ENCODE measurements at regions not wholly inside any gene's neighbourhood (a gene's known extent, or its start where the extent isn't known, plus 50 kb on each side); places are given as distances from the start of the nearest gene placed in this dataset.
"Not testable (repeated sequence)": the region's sequence is repeated elsewhere in the genome, so short reads cannot be mapped to it uniquely, and the experiment has no call there.

DNA sequence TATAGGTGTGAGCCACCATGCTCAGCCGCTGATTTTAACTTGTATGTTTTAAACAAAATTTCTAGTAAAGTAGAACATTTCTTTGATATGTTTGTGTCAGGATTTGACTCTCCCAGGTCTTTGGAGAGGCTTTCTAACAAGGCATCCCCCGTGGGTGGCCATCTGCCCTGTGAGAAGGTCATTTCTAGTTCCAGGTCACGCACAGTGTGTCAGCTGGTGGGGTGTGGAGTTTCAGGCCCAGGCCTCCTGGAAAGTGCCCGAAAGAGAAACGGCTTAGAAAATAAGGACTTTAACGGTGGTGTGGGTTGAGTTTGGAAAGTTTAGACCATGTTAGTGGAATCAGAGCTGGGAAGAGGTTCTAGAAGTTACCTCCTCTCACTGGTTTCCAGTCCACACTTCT is 61.0 kb downstream of the SPDYE17 start:
- H3K27me3 ChIP-seq (replicated peaks; ENCODE audit: insufficient read depth, low read depth, low read length, poor library complexity); H3K36me3 ChIP-seq (ENCODE audit: insufficient read depth, low read length, poor library complexity, severe bottlenecking); BruUV-seq (replicated peaks); H3K4me3 ChIP-seq (ENCODE audit: low read depth, low read length, poor library complexity, severe bottlenecking); H3K4me1 ChIP-seq (ENCODE audit: insufficient read depth, low read length, poor library complexity, severe bottlenecking); H3K9me3 ChIP-seq (ENCODE audit: low read depth, low read length, poor library complexity, severe bottlenecking); CTCF ChIA-PET; POLR2A ChIA-PET (ENCODE audit: low non-redundant PET); H3K27ac ChIP-seq (ENCODE audit: low read depth, low read length, poor library complexity, severe bottlenecking); intact Hi-C loops (cut with micrococcal nuclease; ENCODE audit: unreplicated experiment); DNase-seq (ENCODE audit: low spot score): not testable (repeated sequence)

DNA sequence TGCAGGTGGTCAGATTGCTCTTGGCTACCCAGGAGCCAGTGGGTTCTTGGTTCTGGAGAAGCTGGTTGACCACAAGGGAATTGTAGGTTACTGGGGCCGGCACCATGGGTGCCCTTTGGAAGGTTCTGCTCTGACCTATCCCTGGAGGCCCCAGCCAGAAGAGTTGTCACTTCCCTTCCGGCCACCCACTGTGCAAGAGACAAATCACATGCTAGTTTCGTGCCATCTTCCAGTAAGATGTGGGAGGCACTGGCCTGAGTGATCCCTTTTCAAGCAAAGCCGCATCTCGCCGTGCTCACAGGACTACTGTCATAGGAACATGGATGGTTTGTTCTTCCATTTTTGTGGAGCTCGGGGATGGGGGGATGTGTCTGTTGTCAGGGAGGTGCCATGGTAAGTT is 62.3 kb downstream of the SPDYE17 start:
- CTCF ChIA-PET; H3K4me3 ChIP-seq (ENCODE audit: low read depth, low read length, poor library complexity, severe bottlenecking); H3K36me3 ChIP-seq (ENCODE audit: insufficient read depth, low read length, poor library complexity, severe bottlenecking); H3K27me3 ChIP-seq (replicated peaks; ENCODE audit: insufficient read depth, low read depth, low read length, poor library complexity); POLR2A ChIA-PET (ENCODE audit: low non-redundant PET); H3K9me3 ChIP-seq (ENCODE audit: low read depth, low read length, poor library complexity, severe bottlenecking); intact Hi-C loops (cut with micrococcal nuclease; ENCODE audit: unreplicated experiment); H3K4me1 ChIP-seq (ENCODE audit: insufficient read depth, low read length, poor library complexity, severe bottlenecking); H3K27ac ChIP-seq (ENCODE audit: low read depth, low read length, poor library complexity, severe bottlenecking); DNase-seq (ENCODE audit: low spot score); BruUV-seq (replicated peaks): not testable (repeated sequence)

DNA sequence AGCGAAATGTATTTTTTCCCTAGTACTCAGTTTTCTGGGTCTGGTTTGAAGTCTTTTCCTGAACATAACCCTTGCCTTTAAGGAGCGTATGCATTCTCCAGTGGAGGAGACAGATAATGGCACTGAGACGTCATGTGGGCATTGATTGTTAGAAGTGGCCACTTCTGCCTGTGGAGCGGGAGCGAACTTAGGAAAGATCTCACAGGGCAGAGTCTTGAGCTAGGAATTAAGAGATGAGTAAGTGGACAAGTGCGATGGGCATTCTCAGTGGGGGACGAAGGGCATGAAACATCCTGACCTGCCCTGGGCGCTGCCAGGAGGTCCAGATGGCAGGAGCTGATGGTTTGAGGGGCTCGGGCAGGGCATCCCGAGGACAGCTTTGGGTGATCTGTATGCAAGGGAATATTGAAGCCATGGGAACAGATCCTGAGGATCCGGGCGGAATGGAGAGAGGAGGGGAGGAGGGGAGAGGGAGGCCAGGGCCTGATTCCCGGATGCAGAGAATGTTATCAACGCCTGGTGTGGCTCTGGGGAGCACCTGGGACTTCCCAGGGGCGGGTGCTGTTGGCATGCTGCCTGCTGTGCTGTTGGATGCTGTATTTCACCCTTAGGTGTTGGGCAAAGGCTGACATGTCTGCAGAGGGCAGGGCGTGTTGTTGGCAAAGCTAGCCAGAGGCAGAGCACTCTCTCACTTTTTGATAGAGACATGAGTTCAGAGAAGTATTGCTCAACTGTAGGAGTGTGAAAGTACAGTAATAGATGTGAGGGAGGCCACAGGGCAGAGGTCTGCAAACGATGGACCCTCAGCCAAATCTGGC is 66.2 kb downstream of the SPDYE17 start:
- H3K4me1 ChIP-seq (ENCODE audit: insufficient read depth, low read length, poor library complexity, severe bottlenecking); H3K9me3 ChIP-seq (ENCODE audit: low read depth, low read length, poor library complexity, severe bottlenecking); H3K27me3 ChIP-seq (replicated peaks; ENCODE audit: insufficient read depth, low read depth, low read length, poor library complexity); intact Hi-C loops (cut with micrococcal nuclease; ENCODE audit: unreplicated experiment); H3K4me3 ChIP-seq (ENCODE audit: low read depth, low read length, poor library complexity, severe bottlenecking); DNase-seq (ENCODE audit: low spot score); POLR2A ChIA-PET (ENCODE audit: low non-redundant PET); BruUV-seq (replicated peaks); CTCF ChIA-PET; H3K36me3 ChIP-seq (ENCODE audit: insufficient read depth, low read length, poor library complexity, severe bottlenecking); H3K27ac ChIP-seq (ENCODE audit: low read depth, low read length, poor library complexity, severe bottlenecking): not testable (repeated sequence)

DNA sequence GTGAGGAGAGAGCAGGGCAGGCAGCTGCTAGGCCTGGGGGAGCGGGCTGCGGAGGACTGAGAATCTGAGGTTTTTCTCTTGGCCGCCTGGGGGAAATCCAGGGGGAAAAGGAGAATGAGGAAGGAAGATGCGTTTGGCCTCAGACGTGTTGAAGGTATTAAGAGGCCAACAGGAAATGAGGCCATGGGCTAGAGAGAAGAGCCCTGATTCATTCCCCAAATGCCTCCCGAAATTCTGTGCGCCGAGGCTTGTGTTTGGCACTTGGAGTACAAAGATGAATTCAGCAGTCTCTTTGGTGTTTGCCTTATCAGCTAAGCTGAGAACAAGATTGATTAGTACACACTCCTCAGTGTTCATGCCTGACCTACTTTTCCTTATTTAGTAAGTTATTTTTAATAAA is 68.1 kb downstream of the SPDYE17 start:
- BruUV-seq (replicated peaks); H3K27me3 ChIP-seq (replicated peaks; ENCODE audit: insufficient read depth, low read depth, low read length, poor library complexity); DNase-seq (ENCODE audit: low spot score); H3K4me3 ChIP-seq (ENCODE audit: low read depth, low read length, poor library complexity, severe bottlenecking); H3K9me3 ChIP-seq (ENCODE audit: low read depth, low read length, poor library complexity, severe bottlenecking); intact Hi-C loops (cut with micrococcal nuclease; ENCODE audit: unreplicated experiment); CTCF ChIA-PET; H3K4me1 ChIP-seq (ENCODE audit: insufficient read depth, low read length, poor library complexity, severe bottlenecking); POLR2A ChIA-PET (ENCODE audit: low non-redundant PET); H3K36me3 ChIP-seq (ENCODE audit: insufficient read depth, low read length, poor library complexity, severe bottlenecking); H3K27ac ChIP-seq (ENCODE audit: low read depth, low read length, poor library complexity, severe bottlenecking): not testable (repeated sequence)

DNA sequence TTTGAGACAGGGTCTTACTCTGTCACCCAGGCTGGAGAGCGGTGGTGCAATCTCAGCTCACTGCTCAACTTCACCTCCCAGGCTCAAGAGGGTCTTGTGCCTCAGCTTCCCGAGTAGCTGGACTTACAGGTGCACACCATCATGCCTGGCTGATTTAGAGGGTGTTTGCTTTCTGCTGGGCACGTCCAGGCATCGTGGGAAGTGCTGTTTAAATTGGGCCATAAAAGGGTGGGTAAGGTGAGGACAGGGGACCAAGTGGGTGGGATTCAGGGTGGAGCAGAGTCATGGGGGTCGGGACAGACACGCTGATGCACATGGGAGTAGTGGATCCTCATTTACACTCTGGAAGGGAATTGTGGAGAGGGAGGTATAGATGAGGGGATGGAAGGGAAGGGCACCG is 69.1 kb downstream of the SPDYE17 start:
- POLR2A ChIA-PET (ENCODE audit: low non-redundant PET); CTCF ChIA-PET: not testable (repeated sequence)

DNA sequence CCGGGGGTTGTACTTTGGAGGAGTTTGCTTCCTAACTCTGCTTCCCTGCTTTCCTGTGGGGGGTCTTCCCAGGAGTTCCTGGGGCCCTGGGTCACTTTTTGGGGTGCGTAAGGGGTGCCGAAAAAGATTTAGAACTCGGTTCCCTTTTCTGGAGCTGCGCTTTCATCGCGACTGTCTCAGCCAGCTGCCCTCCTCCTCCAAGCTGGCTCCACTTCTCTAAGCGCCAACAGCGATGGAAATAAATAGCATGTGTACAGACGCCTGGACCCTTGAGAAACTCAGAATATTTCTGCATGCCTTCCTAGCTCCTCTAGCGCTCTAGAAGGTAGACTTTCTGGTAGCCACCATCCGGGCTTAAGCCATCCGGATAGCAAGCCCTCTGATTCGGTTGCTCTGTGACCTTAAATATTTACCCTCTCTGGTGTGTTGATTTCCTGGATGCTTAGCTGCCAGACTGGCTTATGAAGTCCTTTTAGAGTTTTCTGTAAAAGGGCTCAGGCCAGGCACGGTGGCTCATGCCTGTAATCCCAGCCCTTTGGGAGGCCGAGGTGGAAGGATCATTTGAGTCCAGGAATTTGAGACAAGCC is 71.7 kb downstream of the SPDYE17 start:
- H3K36me3 ChIP-seq (ENCODE audit: insufficient read depth, low read length, poor library complexity, severe bottlenecking); intact Hi-C loops (cut with micrococcal nuclease; ENCODE audit: unreplicated experiment); H3K4me1 ChIP-seq (ENCODE audit: insufficient read depth, low read length, poor library complexity, severe bottlenecking); H3K9me3 ChIP-seq (ENCODE audit: low read depth, low read length, poor library complexity, severe bottlenecking); BruUV-seq (replicated peaks); POLR2A ChIA-PET (ENCODE audit: low non-redundant PET); CTCF ChIA-PET; H3K27ac ChIP-seq (ENCODE audit: low read depth, low read length, poor library complexity, severe bottlenecking); H3K4me3 ChIP-seq (ENCODE audit: low read depth, low read length, poor library complexity, severe bottlenecking); H3K27me3 ChIP-seq (replicated peaks; ENCODE audit: insufficient read depth, low read depth, low read length, poor library complexity); DNase-seq (ENCODE audit: low spot score): not testable (repeated sequence)

More for the DNA sequence above, 69.1 kb downstream of the SPDYE17 start:
- H3K27ac ChIP-seq (ENCODE audit: low read depth, low read length, poor library complexity, severe bottlenecking); H3K9me3 ChIP-seq (ENCODE audit: low read depth, low read length, poor library complexity, severe bottlenecking); H3K4me1 ChIP-seq (ENCODE audit: insufficient read depth, low read length, poor library complexity, severe bottlenecking); intact Hi-C loops (cut with micrococcal nuclease; ENCODE audit: unreplicated experiment); DNase-seq (ENCODE audit: low spot score); H3K4me3 ChIP-seq (ENCODE audit: low read depth, low read length, poor library complexity, severe bottlenecking); H3K36me3 ChIP-seq (ENCODE audit: insufficient read depth, low read length, poor library complexity, severe bottlenecking); BruUV-seq (replicated peaks); H3K27me3 ChIP-seq (replicated peaks; ENCODE audit: insufficient read depth, low read depth, low read length, poor library complexity): not testable (repeated sequence)

DNA sequence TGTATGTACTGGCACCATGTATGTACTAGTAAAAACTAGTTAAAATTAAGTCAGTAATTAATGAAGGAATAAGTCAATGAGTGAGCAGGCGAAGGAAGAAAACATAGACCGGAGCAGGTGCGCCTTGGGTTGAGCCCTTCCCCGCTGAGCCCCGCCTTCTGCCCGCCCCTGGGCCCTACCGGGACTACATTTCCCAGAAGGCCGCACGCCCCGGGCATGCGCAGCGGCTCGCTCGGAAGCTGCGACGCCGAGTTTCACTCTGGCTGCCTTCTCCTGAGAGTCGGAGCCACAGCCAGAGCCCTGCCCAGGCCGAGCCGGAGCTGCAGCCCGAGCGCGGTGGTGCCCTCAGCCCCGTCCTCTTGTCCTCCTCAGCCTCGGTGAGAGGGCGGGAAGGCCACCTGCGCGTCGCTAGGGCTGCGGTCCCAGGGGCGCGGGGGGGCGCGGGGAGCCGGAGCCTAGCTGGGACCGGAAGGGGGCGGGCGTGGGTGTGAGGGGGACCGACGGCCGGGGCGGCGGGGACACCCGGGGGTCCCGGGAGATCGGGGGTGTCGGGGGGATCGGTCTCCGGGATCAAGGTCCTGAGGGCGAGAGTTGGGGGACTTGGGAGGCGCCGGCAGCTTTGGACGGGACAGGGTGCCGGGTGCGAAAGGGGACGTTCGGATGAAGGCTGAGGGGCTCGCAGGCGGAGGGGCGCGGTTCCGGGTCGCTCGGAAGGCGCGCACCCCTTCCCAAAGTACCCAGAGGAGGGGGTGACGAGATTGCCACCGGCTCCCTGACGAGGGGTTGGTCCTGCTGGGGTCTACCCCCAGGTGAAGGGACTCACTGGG is 72.4 kb downstream of the SPDYE17 start:
- intact Hi-C loops (cut with micrococcal nuclease; ENCODE audit: unreplicated experiment); H3K27me3 ChIP-seq (replicated peaks; ENCODE audit: insufficient read depth, low read depth, low read length, poor library complexity); H3K27ac ChIP-seq (ENCODE audit: low read depth, low read length, poor library complexity, severe bottlenecking); POLR2A ChIA-PET (ENCODE audit: low non-redundant PET); H3K36me3 ChIP-seq (ENCODE audit: insufficient read depth, low read length, poor library complexity, severe bottlenecking); DNase-seq (ENCODE audit: low spot score); H3K4me1 ChIP-seq (ENCODE audit: insufficient read depth, low read length, poor library complexity, severe bottlenecking); H3K9me3 ChIP-seq (ENCODE audit: low read depth, low read length, poor library complexity, severe bottlenecking); H3K4me3 ChIP-seq (ENCODE audit: low read depth, low read length, poor library complexity, severe bottlenecking); BruUV-seq (replicated peaks); CTCF ChIA-PET: not testable (repeated sequence)
